Mesendoderm (in vitro differentiated cells): ENCODE measurements at regions not wholly inside any gene's neighbourhood (a gene's known extent, or its start where the extent isn't known, plus 50 kb on each side); places are given as distances from the start of the nearest gene placed in this dataset.

ENCODE experiments used
- DNase-seq: peaks from one replicate; pipeline ENCODE4 v3.0.0; 2013
- H2AK5ac ChIP-seq: 2 replicates; pipeline ENCODE4 v1.6.1; 2013; ENCODE audit warnings: low read length, inconsistent platforms
- H2BK120ac ChIP-seq: 2 replicates; pipeline ENCODE4 v1.6.1; 2013; ENCODE audit warnings: low read depth, mild to moderate bottlenecking, low read length, moderate library complexity, mixed read lengths
- H2BK15ac ChIP-seq: replicated peaks from 2 replicates; pipeline ENCODE4 v1.6.1; 2013; ENCODE audit warnings: low read depth, mild to moderate bottlenecking, moderate library complexity
- H2BK5ac ChIP-seq: 2 replicates; pipeline ENCODE4 v1.6.1; 2013; ENCODE audit warnings: low read length, inconsistent platforms
- H3K18ac ChIP-seq: 2 replicates; pipeline ENCODE4 v1.6.1; 2013; ENCODE audit warnings: mild to moderate bottlenecking, low read length, mixed read lengths
- H3K23ac ChIP-seq: one replicate; pipeline ENCODE4 v1.6.1; 2013; ENCODE audit warnings: low read length
- H3K27ac ChIP-seq: 2 replicates; pipeline ENCODE4 v1.5.1; 2013; ENCODE audit warnings: low read depth, mild to moderate bottlenecking, inconsistent platforms, low read length, moderate library complexity
- H3K27me3 ChIP-seq: 2 replicates; pipeline ENCODE4 v1.6.1; 2013; ENCODE audit warnings: low read length, control low read depth, mild to moderate bottlenecking, inconsistent platforms; ENCODE audit not compliant: insufficient read depth, poor library complexity
- H3K36me3 ChIP-seq: 2 replicates; pipeline ENCODE4 v1.6.1; 2013; ENCODE audit warnings: low read length, inconsistent platforms; ENCODE audit not compliant: control insufficient read depth, insufficient read depth
- H3K4ac ChIP-seq: one replicate; pipeline ENCODE4 v1.6.1; 2013; ENCODE audit warnings: low read depth, mild to moderate bottlenecking, low read length, moderate library complexity
- H3K4me1 ChIP-seq: 2 replicates; pipeline ENCODE4 v1.6.1; 2013; ENCODE audit warnings: low read depth, low read length, inconsistent platforms; ENCODE audit not compliant: control insufficient read depth
- H3K4me2 ChIP-seq: 2 replicates; pipeline ENCODE4 v1.6.1; 2013; ENCODE audit warnings: low read length
- H3K4me3 ChIP-seq: 2 replicates; pipeline ENCODE4 v1.5.1; 2013; ENCODE audit warnings: mild to moderate bottlenecking, low read length
- H3K56ac ChIP-seq: one replicate; pipeline ENCODE4 v1.6.1; 2013; ENCODE audit warnings: low read length
- H3K79me1 ChIP-seq: 2 replicates; pipeline ENCODE4 v1.6.1; 2013; ENCODE audit warnings: low read length, inconsistent platforms
- H3K79me2 ChIP-seq: 2 replicates; pipeline ENCODE4 v1.6.1; 2013; ENCODE audit warnings: mild to moderate bottlenecking, low read length; ENCODE audit not compliant: control insufficient read depth, insufficient read depth
- H3K9ac ChIP-seq: 2 replicates; pipeline ENCODE4 v1.6.1; 2013; ENCODE audit warnings: low read length, inconsistent platforms
- H4K5ac ChIP-seq: one replicate; pipeline ENCODE4 v1.6.1; 2013; ENCODE audit warnings: low read length
- H4K8ac ChIP-seq: one replicate; pipeline ENCODE4 v1.6.1; 2013; ENCODE audit warnings: low read depth, mild to moderate bottlenecking, control low read depth, low read length, moderate library complexity
- WGBS: extraction: QIAGEN DNeasy Blood & Tissue Kit; methylation state at CpG from one replicate; pipeline ENCODE4 v1.1.7; 2013; ENCODE audit warnings: low lambda C conversion rate, missing lambda C conversion rate; ENCODE audit not compliant: insufficient coverage; ENCODE audit errors: extremely low coverage; 5-methylcytosine and 5-hydroxymethylcytosine counted together

GRCh38 chr5:131081913-131082488 lies 83.1 kb downstream of the HINT1 start:
- DNase-seq, result no peak
- H3K4me3 ChIP-seq, result no peak overlapping the region
- H3K27me3 ChIP-seq, result no peaks in the 10 kb centered on the region
- no peaks in the 10 kb centered on the region for H3K79me2 ChIP-seq
- H3K4me2 ChIP-seq, result no peak overlapping the region
- no peak overlapping the region for H4K5ac ChIP-seq
- H2BK15ac ChIP-seq, result no peak overlapping the region
- H3K4me1 ChIP-seq, result no peaks in the 10 kb centered on the region
- H2BK120ac ChIP-seq, result no peak overlapping the region
- H4K8ac ChIP-seq, result no peak overlapping the region
- H2BK5ac ChIP-seq, result no peak overlapping the region
- H2AK5ac ChIP-seq, result no peak overlapping the region
- no peaks in the 10 kb centered on the region for H3K36me3 ChIP-seq
- H3K9ac ChIP-seq, result no peak overlapping the region
- H3K18ac ChIP-seq, result no peak overlapping the region
- H3K56ac ChIP-seq, result no peak overlapping the region
- WGBS, result no CpG with 5 or more reads among the region's 2 CpGs
- no peak overlapping the region for H3K23ac ChIP-seq
- no peaks in the 10 kb centered on the region for H3K79me1 ChIP-seq
- H3K4ac ChIP-seq, result no peak overlapping the region
- H3K27ac ChIP-seq, result no peak overlapping the region

- no peaks in the 10 kb centered on the region for H3K27me3 ChIP-seq
- H4K5ac ChIP-seq, result no peak overlapping the region
- H3K23ac ChIP-seq, result no peak overlapping the region
- H2BK5ac ChIP-seq, result no peak overlapping the region
- H3K9ac ChIP-seq, result no peak overlapping the region
- no peak overlapping the region for H3K4me3 ChIP-seq
- H2BK120ac ChIP-seq, result no peak overlapping the region
- no peak overlapping the region for H3K56ac ChIP-seq
- WGBS, result no CpG with 5 or more reads among the region's 3 CpGs
- H3K4ac ChIP-seq, result no peak overlapping the region
- H3K4me2 ChIP-seq, result no peak overlapping the region
- no peaks in the 10 kb centered on the region for H3K79me1 ChIP-seq
- H3K4me1 ChIP-seq, result no peaks in the 10 kb centered on the region
- no peak overlapping the region for H2BK15ac ChIP-seq
- no peaks in the 10 kb centered on the region for H3K36me3 ChIP-seq
- H3K27ac ChIP-seq, result no peak overlapping the region
- DNase-seq, result no peak
- H4K8ac ChIP-seq, result no peak overlapping the region
- no peak overlapping the region for H3K18ac ChIP-seq
- no peak overlapping the region for H2AK5ac ChIP-seq
- no peaks in the 10 kb centered on the region for H3K79me2 ChIP-seq
Observed at GRCh38 chr5:131081374-131081773, 83.7 kb downstream of the HINT1 start.

GRCh38 chr5:131079232-131079631 lies 85.8 kb downstream of the HINT1 start:
- WGBS, result no CpG with 5 or more reads among the region's 2 CpGs
- Histone ChIP-seq H3K18ac (no peak overlapping the region), H2AK5ac (no peak overlapping the region), H2BK120ac (no peak overlapping the region), H3K4ac (no peak overlapping the region), H3K79me2 (no peaks in the 10 kb centered on the region), H3K4me3 (no peak overlapping the region), H3K56ac (no peak overlapping the region), H3K23ac (no peak overlapping the region), H3K27me3 (no peaks in the 10 kb centered on the region), H3K9ac (no peak overlapping the region), H3K27ac (no peak overlapping the region), H2BK5ac (no peak overlapping the region), H4K8ac (no peak overlapping the region), H3K36me3 (no peaks in the 10 kb centered on the region), H3K4me2 (no peak overlapping the region), H3K79me1 (no peaks in the 10 kb centered on the region), H3K4me1 (no peaks in the 10 kb centered on the region), H2BK15ac (no peak overlapping the region), H4K5ac (no peak overlapping the region)
- DNase-seq, result no peak

GRCh38 chr5:131068893-131069643 lies 96.0 kb downstream of the HINT1 start:
- Histone ChIP-seq H3K4ac (no peak overlapping the region), H3K23ac (no peak overlapping the region), H2BK5ac (no peak overlapping the region), H4K8ac (no peak overlapping the region), H3K79me2 (no peaks in the 10 kb centered on the region), H4K5ac (no peak overlapping the region), H3K9ac (no peak overlapping the region), H3K27me3 (no peaks in the 10 kb centered on the region), H2BK15ac (no peak overlapping the region), H3K56ac (no peak overlapping the region), H3K4me1 (no peaks in the 10 kb centered on the region), H2AK5ac (no peak overlapping the region), H3K36me3 (no peaks in the 10 kb centered on the region), H3K18ac (no peak overlapping the region), H2BK120ac (no peak overlapping the region), H3K4me2 (no peak overlapping the region), H3K4me3 (no peak overlapping the region), H3K79me1 (no peaks in the 10 kb centered on the region), H3K27ac (no peak overlapping the region)
- no CpG with 5 or more reads among the region's 2 CpGs for WGBS
- no peak for DNase-seq

- no peak overlapping the region for H2BK5ac ChIP-seq
- no peak overlapping the region for H3K4me3 ChIP-seq
- H3K4me2 ChIP-seq, result no peak overlapping the region
- no peak overlapping the region for H3K18ac ChIP-seq
- DNase-seq, result no peak
- no peaks in the 10 kb centered on the region for H3K27me3 ChIP-seq
- no peak overlapping the region for H4K8ac ChIP-seq
- H3K79me2 ChIP-seq, result no peaks in the 10 kb centered on the region
- no peak overlapping the region for H3K9ac ChIP-seq
- H2BK120ac ChIP-seq, result no peak overlapping the region
- no peak overlapping the region for H2BK15ac ChIP-seq
- H4K5ac ChIP-seq, result no peak overlapping the region
- no CpG with 5 or more reads among the region's 3 CpGs for WGBS
- no peak overlapping the region for H3K27ac ChIP-seq
- no peak overlapping the region for H3K23ac ChIP-seq
- no peaks in the 10 kb centered on the region for H3K36me3 ChIP-seq
- H3K56ac ChIP-seq, result no peak overlapping the region
- H3K4ac ChIP-seq, result no peak overlapping the region
- H2AK5ac ChIP-seq, result no peak overlapping the region
- no peaks in the 10 kb centered on the region for H3K4me1 ChIP-seq
- H3K79me1 ChIP-seq, result no peaks in the 10 kb centered on the region
Observed at GRCh38 chr5:131068076-131068475, 97.0 kb downstream of the HINT1 start.

GRCh38 chr5:131067636-131068035 lies 97.4 kb downstream of the HINT1 start:
- no peak overlapping the region for H3K9ac ChIP-seq
- no peak overlapping the region for H4K5ac ChIP-seq
- H3K23ac ChIP-seq, result no peak overlapping the region
- H4K8ac ChIP-seq, result no peak overlapping the region
- H3K79me1 ChIP-seq, result no peaks in the 10 kb centered on the region
- no peak overlapping the region for H3K4me3 ChIP-seq
- H2BK15ac ChIP-seq, result no peak overlapping the region
- H3K4me2 ChIP-seq, result no peak overlapping the region
- WGBS, result no CpG with 5 or more reads among the region's 2 CpGs
- H3K79me2 ChIP-seq, result no peaks in the 10 kb centered on the region
- H2BK5ac ChIP-seq, result no peak overlapping the region
- H3K18ac ChIP-seq, result no peak overlapping the region
- H3K4ac ChIP-seq, result no peak overlapping the region
- no peak overlapping the region for H3K56ac ChIP-seq
- H2BK120ac ChIP-seq, result no peak overlapping the region
- no peak overlapping the region for H2AK5ac ChIP-seq
- no peak for DNase-seq
- H3K36me3 ChIP-seq, result no peaks in the 10 kb centered on the region
- H3K27ac ChIP-seq, result no peak overlapping the region
- H3K4me1 ChIP-seq, result no peaks in the 10 kb centered on the region
- no peaks in the 10 kb centered on the region for H3K27me3 ChIP-seq
